Heart left ventricle (tissue), 16 donors: ENCODE measurements at regions not wholly inside any gene's neighbourhood (a gene's known extent, or its start where the extent isn't known, plus 50 kb on each side); places are given as distances from the start of the nearest gene placed in this dataset.

Experiments used
- ATAC-seq, 4 donors: fragments of 200-7000 bp; cut with Tn5 transposase; one replicate each; pipeline ENCODE4 v1.9.1; 2020 to 2022; ENCODE audit warnings: moderate library complexity in 4 of 4, mild to moderate bottlenecking in 3 of 4, moderate number of reproducible peaks in 1 of 4
- DNase-seq, 5 donors: peaks; one replicate each; pipeline ENCODE4 v3.0.0-alpha.2; 2020
- H3K27ac ChIP-seq, 12 donors: fragments of 200-600 bp; sonication (generic) in 4 of 12; one replicate each; pipeline versions ENCODE4 v1.5.0 to v1.8.0; 2016 to 2022; ENCODE audit warnings: mild to moderate bottlenecking in 2 of 12
- H3K27me3 ChIP-seq, 9 donors: fragments of 200-600 bp; sonication (generic) in 2 of 9; one replicate each; pipeline versions ENCODE4 v1.5.1 to v1.8.0; 2016 to 2022; ENCODE audit warnings: mild to moderate bottlenecking in 3 of 9
- H3K36me3 ChIP-seq, 9 donors: fragments of 200-600 bp; sonication (generic) in 2 of 9; one replicate each; pipeline versions ENCODE4 v1.5.0 to v1.8.0; 2018 to 2022; ENCODE audit warnings: mild to moderate bottlenecking in 2 of 9
- H3K4me1 ChIP-seq, 12 donors: fragments of 200-600 bp; sonication (generic) in 4 of 12; one replicate each; pipeline versions ENCODE4 v1.5.0 to v1.8.0; 2016 to 2022; ENCODE audit warnings: mild to moderate bottlenecking in 3 of 12
- H3K4me3 ChIP-seq, 12 donors: fragments of 200-600 bp; sonication (generic) in 4 of 12; one replicate each; pipeline versions ENCODE4 v1.5.0 to v1.8.0; 2017 to 2022; ENCODE audit warnings: mild to moderate bottlenecking in 9 of 12, moderate library complexity in 4 of 12
- H3K9me3 ChIP-seq, 12 donors: fragments of 200-600 bp; sonication (generic) in 4 of 12; one replicate each; pipeline versions ENCODE4 v1.5.0 to v1.8.0; 2016 to 2022; ENCODE audit warnings: mild to moderate bottlenecking in 1 of 12
- POLR2A ChIP-seq, 2 donors: fragments of 450-650 bp; IDR thresholded peaks; one replicate each; pipeline ENCODE4 v1.6.1; 2017; ENCODE audit warnings: antibody characterized with exemption in 2 of 2, mild to moderate bottlenecking in 2 of 2, moderate library complexity in 2 of 2
- WGBS, 4 donors: extraction: QIAGEN DNeasy Blood & Tissue Kit in 2 of 4; methylation state at CpG; one replicate each; pipeline versions ENCODE4 v1.1.5 to v1.1.7; 2013 to 2018; 5-methylcytosine and 5-hydroxymethylcytosine counted together
- intact Hi-C, 10 donors: fragments of 100-400 bp; cut with DNase I; formaldehyde crosslinking; loops; one replicate each; pipeline versions ENCODE4 v1.11.1 to v1.14.2; 2022
- TF ChIP-seq, protein P1 (sequence below), 12 donors: fragments of 200-600 bp; sonication (generic) in 4 of 12; IDR thresholded peaks; one replicate each; pipeline versions ENCODE4 v1.5.0 to v1.8.0; 2018 to 2022; ENCODE audit warnings: antibody characterized with exemption in 12 of 12, mild to moderate bottlenecking in 5 of 12
- donor health status: ischemic (EF 13 %, LVEDD 7.1; RV severe dilation, severe dysfunction).
- donor health status: healthy with polysubstance abuse.
- donor health status: DM: no; HTN: yes; CAD: no.
- donor health status: DM: no; HTN: no; CAD: no.
- donor health status: ischemic (EF 25% LVEDD 6.9; RV normal size, moderate dysfunction).
- donor health status: ischemic (EF 25% LVEDD 5.7; RV mildly dilated, moderate dysfunction).
- donor health status: healthy.
- donor health status: DM: yes; HTN: yes; CAD: no.
- donor health status: ischemic (EF 35%, LVEDD 5.7; RV mildly dilated, moderate dysfunction).
- donor health status: nonischemic (EF 11% LVEDD 7.7; RV severe dilation, severe dysfunction).
- donor health status: DM: yes; HTN: yes; CAD: no.
- donor health status: PGD.
- donor health status: ischemic (EF 29% LVEDD 5.4; RV normal size, mild dysfunction).
- donor health status: nonischemic (EF 23%, LVEDD 6.1; RV moderate dilation, normal function).

DNA sequence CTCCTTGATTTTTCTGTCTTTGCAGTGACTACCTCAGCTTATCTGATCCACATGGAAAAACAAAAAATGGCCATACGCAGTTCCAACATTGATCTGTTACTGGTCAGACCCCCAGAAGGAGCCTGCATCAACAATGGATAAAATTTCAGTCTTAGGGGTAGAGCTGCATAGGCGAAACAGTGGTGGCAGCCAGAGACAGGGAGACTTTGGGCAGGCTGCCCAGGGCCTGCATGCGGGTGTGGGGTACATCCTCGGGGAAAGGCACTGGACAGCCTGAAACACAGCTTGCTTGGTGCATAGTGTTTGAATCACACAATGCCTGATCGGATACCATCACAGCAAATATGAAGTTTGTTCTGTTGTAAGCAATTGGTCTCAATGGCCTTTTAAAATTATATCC, 847.8 kb downstream of the QKI start:
- 68 to 89% (median 71%) methylated on average over 5 of the region's 5 CpGs for WGBS, 4 donors

GRCh38 chr6:164258421-164258820, 843.9 kb downstream of the QKI start:
- H3K27me3 ChIP-seq = no peaks in the 10 kb centered on the region
- no peak overlapping the region for H3K27ac ChIP-seq
- WGBS, 4 donors = 79 to 84% (median 81%) methylated on average over 3 of the region's 3 CpGs
- H3K4me3 ChIP-seq = no peak overlapping the region
- no peaks in the 10 kb centered on the region for H3K9me3 ChIP-seq
- DNase-seq (no peak), ATAC-seq (no peak)
- intact Hi-C loops = no loop called here
- no peaks in the 10 kb centered on the region for H3K4me1 ChIP-seq
- no peaks in the 10 kb centered on the region for H3K36me3 ChIP-seq
- TF ChIP-seq, protein P1, sequence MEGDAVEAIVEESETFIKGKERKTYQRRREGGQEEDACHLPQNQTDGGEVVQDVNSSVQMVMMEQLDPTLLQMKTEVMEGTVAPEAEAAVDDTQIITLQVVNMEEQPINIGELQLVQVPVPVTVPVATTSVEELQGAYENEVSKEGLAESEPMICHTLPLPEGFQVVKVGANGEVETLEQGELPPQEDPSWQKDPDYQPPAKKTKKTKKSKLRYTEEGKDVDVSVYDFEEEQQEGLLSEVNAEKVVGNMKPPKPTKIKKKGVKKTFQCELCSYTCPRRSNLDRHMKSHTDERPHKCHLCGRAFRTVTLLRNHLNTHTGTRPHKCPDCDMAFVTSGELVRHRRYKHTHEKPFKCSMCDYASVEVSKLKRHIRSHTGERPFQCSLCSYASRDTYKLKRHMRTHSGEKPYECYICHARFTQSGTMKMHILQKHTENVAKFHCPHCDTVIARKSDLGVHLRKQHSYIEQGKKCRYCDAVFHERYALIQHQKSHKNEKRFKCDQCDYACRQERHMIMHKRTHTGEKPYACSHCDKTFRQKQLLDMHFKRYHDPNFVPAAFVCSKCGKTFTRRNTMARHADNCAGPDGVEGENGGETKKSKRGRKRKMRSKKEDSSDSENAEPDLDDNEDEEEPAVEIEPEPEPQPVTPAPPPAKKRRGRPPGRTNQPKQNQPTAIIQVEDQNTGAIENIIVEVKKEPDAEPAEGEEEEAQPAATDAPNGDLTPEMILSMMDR (IDR thresholded peaks at IDR 0.05) = no peak
- no peak for TF ChIP-seq POLR2A (IDR thresholded peaks at IDR 0.05)

More for the DNA sequence above, 847.8 kb downstream of the QKI start:
- intact Hi-C loops = no loop called here
- Histone ChIP-seq H3K4me1 (no peaks in the 10 kb centered on the region), H3K36me3 (no peaks in the 10 kb centered on the region), H3K27me3 (no peaks in the 10 kb centered on the region), H3K27ac (no peak overlapping the region), H3K9me3 (no peaks in the 10 kb centered on the region), H3K4me3 (no peak overlapping the region)
- TF ChIP-seq, protein P1 (IDR thresholded peaks at IDR 0.05) = no peak
- no peak for TF ChIP-seq POLR2A (IDR thresholded peaks at IDR 0.05)
- ATAC-seq (no peak), DNase-seq (no peak)

GRCh38 chr6:164252948-164253347, 838.4 kb downstream of the QKI start:
- no peaks in the 10 kb centered on the region for H3K9me3 ChIP-seq
- intact Hi-C loops = no loop called here
- H3K4me3 ChIP-seq = no peak overlapping the region
- no peaks in the 10 kb centered on the region for H3K27me3 ChIP-seq
- TF ChIP-seq, protein P1 (IDR thresholded peaks at IDR 0.05) = no peak
- TF ChIP-seq POLR2A (IDR thresholded peaks at IDR 0.05) = no peak
- no peaks in the 10 kb centered on the region for H3K4me1 ChIP-seq
- WGBS, 4 donors = 43 to 44% (median 44%) methylated on average over 3 of the region's 3 CpGs
- DNase-seq = no peak
- no peaks in the 10 kb centered on the region for H3K36me3 ChIP-seq
- ATAC-seq = peak in 1 of 4 donors; percentile 44
- no peak overlapping the region for H3K27ac ChIP-seq

DNA sequence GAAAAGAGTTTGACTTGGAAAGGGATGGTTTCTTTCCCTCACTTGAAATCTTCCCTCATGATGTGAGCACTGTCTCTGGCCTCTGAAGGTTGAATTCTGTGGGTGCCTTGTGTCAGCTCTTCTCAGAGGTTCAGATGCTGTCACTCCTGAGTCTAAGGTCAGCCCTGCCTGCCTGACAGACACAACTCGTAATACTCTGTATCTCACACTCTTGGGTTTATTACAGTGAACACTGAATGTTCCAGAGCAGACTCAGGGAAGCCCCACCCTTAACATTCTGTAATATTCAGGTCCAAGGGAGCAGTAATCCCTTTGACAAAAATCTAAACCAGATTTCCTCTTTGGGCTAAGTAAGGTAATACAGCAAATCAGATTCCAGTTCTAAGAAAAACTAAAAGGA, 837.8 kb downstream of the QKI start:
- Histone ChIP-seq H3K4me3 (no peak overlapping the region), H3K27me3 (no peaks in the 10 kb centered on the region), H3K4me1 (no peaks in the 10 kb centered on the region), H3K36me3 (no peaks in the 10 kb centered on the region), H3K27ac (no peak overlapping the region), H3K9me3 (no peaks in the 10 kb centered on the region)
- TF ChIP-seq POLR2A (IDR thresholded peaks at IDR 0.05) = no peak
- TF ChIP-seq, protein P1 (IDR thresholded peaks at IDR 0.05) = no peak
- DNase-seq (no peak), ATAC-seq (peak in 1 of 4 donors; percentile 45)
- WGBS, 4 donors = 36 to 52% (median 41%) methylated on average over 1 of the region's 1 CpG
- intact Hi-C loops = no loop called here
